NCI-H82 treated with DMSO at 0.1 percent for 48 hours (cell line): ENCODE measurements at regions not wholly inside any gene's neighbourhood (a gene's known extent, or its start where the extent isn't known, plus 50 kb on each side); places are given as distances from the start of the nearest gene placed in this dataset.
"Not testable (repeated sequence)": the region's sequence is repeated elsewhere in the genome, so short reads cannot be mapped to it uniquely, and the experiment has no call there.

ENCODE experiments used
- DNase-seq: peaks from one replicate; lab custom pipeline; 2025; ENCODE audit not compliant: unreplicated experiment; lab: John Stamatoyannopoulos, UW

DNA sequence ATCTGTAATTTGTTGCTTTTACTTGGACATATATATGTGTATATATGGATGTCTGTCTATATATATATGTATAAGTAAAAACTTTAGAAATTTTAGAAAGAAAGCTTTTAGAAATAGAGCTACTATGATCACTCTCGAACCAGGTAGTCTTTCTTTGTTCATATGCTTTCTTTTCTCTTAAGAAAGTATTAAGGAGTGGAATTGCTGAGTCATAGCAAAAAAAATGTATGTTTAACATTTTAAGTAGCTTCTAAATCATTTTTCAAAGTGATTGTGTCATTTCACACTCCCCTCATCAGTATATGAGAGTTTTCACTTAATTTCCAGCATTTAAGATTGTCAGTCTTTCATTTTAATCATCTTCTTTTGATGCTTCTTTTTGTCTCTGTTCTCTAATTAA is 447.9 kb upstream of the TECRL start:
- DNase-seq, result no peak

DNA sequence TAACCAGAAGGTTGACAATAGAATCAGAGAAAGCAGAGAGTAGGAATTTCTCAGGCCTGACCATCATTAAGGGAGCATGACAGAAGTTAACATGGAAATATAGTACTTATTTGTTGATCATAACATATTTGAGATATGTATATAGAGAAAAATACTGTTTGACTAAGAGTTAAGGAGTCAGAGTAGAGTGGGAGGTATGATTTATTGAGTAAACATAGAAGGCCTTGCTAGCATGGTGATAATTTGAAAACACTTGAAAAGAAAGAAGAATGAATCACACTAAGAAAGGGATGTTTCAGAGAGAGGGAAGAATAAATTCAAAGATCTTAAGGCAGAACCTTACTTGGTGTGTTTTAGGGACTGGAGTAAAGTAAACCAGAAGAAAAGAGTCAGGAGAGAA is 437.2 kb upstream of the TECRL start:
- no peak for DNase-seq

DNA sequence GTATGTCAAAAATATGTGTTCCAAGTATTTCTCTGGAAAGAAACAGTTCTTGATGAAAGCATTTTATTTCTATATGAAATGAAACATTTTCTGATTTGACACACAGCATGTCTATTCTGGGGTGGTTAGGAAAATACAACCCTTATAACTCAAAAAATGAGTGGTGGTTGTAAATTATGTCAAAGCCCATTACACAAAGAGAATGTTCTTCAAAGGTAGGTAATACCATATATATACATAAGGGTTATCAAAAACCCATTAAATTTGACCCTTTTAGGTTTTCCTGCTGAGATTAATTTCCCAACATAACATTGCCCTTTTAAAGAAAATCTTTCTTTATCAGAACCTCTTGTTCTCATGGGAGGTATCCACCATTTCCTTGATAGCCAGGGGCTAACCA is 420.5 kb upstream of the TECRL start:
- DNase-seq, result no peak

DNA sequence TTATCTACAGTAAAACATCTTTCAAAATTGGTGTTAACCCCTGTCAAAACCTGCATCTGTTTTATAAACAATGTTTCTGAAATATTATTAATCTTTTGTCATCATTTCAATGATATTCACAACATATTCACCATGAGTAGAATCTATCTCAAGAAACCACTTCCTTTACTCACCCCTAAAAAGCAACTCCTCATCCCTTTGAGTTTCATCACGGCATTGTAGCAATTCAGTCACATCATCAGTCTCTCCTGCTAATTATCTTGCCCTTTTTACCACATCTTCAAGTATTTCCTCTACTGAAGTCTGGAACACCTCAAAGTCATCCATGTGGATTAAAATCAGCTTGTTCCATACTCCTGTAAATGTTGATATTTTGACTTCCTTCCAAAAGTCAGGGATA is 415.3 kb upstream of the TECRL start:
- no peak for DNase-seq

DNA sequence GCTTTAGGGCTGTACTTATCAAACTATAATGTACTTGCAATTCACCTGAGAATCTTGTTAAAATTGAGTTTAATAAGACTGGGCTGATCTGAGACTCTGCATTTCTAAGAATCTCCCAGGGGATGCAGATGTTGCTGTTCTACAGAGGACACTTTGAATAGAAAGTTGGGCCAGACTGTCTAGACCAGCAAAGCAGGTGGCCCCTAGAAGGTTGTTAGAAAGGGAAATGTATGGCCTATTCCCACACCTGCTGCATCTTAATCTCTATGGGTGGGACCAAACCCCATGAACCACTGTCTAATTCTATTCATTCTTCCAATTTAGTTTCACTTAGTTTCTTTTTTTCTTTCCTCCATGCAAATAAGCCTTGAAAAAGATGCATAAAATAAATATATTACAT is 413.2 kb upstream of the TECRL start:
- DNase-seq, result no peak

DNA sequence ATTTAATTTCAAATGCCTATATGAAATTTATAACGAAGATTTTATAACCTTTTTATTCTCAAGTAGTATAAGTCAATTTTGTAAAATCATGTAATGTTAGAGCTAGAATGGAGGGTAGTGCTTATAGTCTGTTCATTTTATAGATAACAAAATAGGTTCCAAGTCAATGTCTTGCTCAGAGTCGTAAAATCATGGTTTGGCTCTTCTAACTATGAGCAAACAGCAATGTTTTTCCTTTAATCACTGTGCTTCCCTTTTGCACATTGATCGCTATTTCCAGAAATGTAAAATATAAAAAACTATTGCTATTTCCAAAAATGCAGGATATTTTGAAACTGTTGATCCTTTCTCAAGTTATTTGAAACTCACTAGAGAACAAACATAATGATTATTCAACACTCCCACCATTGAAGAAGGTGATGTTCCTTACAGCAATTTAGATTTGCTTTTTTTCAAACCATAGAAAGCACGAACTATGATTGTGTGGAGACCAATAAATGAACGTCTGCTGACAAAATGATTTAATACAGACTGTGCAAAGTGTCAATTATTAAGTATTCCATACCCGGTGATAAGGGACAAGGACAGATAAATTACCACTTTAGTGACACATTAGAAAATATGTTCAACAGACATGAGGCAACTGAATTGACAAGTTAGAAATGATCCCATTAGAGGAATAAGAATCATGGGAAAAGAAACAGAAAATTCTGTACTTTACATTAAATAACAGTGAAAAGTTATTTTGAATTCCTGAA is 412.1 kb upstream of the TECRL start:
- DNase-seq, result no peak

DNA sequence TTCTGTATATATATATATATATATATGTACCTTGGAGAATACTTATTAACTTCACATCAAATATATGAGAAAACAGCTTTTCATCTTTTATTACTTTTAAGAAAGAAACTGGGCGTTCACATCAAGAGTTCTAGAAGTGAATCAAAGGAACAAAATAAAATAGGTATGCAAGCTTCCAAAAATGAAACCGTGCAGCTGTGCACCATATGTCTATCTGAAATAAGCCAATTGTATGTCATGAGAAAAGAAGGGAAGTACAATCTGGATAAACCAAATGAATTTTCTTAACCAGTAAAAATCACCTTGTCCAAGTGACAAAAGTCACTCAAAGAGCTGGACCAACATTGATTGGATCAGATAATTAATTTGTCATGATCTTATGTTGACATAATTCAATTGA is 405.4 kb upstream of the TECRL start:
- DNase-seq, result no peak

DNA sequence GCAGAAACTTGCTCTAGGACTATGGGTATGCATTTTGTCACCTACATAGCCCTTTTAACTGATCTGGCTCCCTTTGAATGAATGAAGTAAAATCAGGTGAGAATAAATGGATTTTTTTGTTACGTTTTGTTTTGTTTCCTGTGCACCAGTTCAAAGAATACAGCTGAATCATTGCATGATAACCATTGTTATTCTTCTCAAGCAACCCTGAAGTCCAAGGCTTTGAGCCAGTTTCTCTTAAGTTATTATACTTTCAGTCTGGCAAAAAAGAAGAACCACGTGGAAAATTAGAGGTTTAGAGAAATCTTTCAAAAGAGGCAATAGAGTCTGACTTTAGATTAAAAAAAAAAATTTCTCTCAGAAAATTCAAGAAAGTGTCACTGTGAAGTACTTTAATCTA is 398.6 kb upstream of the TECRL start:
- DNase-seq, result no peak

DNA sequence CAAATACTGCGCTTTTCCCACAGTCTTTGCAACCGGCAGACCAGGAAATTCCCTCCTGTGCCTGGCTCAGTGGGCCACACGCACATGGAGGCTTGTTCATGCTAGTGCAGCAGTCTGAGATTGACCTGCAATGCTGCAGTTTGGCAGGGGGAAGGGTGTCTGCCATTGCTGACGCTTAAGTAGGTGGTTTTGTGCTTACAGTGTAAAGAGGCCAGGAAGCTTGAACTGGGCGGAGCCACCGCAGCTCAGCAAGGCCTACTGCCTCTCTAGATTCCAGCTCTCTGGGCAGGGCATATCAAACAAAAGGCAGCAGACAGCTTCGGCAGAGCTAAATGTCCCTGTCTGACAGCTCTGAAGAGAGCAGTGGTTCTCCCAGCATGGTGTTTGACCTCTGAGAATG is 390.5 kb upstream of the TECRL start:
- no peak for DNase-seq

DNA sequence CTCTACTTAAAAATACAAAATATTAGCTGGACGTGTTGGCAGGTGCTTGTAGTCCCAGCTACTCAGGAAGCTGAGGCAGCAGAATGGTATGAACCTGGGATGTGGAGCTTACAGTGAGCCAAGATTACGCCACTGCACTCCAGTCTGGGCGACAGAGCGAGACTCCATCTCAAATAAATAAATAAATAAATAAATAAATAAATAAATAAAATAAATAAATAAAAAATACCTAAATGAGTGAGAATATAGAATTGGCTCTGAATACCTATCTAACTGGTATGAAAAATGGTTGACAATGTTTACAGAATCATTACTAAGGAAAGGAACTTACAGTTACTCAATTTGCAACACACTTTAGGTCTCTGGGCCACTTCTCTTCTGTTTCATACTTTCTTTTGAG is 389.6 kb upstream of the TECRL start:
- not testable (repeated sequence) for DNase-seq

DNA sequence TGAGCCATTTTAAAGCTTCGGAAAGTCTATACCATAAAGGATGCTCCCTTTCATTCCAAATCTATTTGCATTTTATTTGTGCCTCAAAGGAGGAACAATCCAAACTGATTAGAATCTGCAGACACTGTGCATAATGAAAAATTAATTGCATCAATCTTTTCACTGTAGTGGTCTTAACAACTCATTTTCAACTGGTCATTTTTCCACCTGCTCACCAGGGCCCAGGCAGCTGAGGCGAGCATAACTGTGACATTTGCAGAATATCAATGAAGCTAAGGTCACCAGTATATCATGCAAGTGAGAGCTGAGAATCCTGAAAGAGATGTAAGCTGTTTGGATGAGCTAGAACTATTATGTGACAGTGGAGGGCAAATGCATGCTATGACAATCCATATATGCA is 387.3 kb upstream of the TECRL start:
- DNase-seq, result no peak

DNA sequence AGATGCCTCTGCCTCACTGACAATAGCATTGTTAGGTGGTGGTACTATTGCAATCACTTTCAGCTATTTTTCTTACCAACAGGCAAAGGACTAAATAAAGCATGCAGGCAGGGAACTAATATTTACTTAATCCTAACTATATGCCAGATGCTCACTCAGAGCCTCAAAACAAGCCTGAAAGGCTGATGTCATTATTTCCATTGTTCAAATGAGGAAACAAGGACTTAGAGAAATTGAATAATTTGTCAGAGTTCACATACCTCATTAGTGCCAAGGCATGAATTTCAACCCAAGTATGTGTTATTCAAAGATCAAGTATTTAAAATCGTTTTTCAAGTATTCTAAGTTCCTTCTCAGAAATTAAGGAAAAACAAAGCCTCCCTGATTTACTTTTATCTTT is 374.9 kb upstream of the TECRL start:
- no peak for DNase-seq

DNA sequence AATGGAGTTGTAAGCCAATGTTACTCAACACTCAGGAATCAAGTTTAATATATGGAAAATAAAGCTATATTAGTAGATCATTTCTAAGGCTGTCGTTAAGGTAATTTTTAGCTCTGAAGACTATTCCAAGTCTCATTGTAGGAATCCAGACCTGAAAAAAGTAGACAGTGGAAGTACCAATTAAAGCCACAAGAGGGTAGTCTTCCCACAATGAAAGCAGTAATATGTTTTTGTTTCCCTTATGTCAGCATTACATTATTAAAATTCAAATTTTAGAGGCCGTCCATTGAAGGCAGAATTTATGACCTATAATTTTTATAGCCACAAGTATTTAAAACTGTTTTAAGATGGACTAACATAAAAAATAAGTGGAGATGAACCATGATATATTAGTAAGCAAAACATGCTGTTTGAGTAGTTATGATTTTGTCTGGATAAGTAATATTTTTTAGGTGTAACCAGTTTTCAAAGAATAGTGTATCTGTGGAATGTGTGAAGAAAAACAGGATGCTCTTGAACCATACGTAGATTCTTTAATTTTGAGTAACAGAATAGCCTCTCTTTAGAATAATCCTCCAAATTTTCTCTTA is 372.6 kb upstream of the TECRL start:
- no peak for DNase-seq

DNA sequence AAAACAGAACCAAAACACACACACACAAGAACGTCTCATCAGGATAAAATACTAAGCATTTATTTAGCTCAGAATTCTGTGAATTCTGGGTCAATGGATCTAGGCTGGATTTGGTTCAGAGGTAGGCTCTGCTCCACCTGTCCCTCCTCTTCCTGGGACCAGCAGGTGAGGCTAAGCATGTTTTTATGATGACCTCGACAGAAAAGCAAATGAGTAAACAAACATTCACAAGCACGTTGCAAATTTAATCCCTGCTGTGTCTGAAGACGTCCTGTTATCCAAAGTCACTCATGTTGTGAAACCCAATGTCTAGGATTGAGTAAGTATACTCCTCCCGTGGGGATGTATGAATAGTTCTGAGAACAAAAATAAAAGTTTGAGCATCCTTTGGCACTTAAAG is 371.4 kb upstream of the TECRL start:
- no peak for DNase-seq

DNA sequence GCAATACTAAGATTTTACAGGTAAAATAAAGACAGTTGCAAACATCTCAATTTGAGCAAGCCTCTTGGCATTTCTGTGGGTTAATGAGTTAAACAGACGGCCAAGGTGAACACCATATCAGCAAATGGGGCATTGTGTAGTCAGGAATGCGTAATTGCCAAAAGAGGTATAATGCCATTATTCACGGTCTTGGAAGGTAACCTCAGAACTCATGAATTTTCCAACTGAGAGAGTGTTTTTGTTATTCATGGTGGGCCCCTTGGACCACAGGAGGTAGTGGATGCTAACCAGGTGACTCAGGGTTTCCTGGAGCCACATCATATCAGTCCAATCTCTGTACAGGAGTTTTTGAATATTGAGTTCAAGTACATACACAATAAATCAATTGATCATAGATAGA is 368.0 kb upstream of the TECRL start:
- DNase-seq, result no peak

DNA sequence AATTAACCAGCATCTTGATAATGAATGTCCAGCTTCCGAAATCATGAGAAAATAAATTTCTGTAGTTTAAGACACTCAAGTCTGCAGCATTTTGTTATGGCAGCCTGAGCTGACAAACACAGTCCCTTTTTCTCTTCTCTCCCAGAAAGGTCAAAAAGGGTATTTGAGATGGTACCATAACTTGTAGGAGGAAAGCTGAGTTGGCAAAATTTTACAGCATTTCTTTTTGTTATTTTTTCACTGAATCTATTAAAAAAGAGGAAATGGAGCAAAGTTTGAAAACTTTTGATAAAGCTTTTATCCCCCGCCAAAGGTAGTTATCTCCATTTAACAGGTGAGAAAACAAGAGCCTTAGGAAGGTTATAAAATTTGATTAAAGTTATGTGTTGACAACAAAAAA is 367.6 kb upstream of the TECRL start:
- DNase-seq, result no peak

DNA sequence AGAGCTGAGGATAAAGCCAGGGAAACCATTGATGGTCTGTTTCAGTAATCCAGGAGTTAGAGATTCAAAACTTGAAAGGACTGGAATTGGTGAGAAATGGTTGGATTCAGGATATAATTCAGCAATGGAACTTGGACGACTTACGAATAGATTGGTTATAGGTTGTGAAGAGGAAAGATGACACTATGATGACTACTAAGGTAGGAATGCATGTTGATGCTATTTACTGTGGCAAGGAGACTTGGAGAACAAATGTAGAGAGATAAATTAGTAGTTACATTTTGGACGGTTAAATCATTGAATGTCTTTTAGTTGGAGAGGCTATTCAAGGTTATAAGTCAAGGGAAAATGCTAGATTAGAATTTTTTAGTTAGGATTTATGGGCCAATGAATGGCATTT is 365.4 kb upstream of the TECRL start:
- DNase-seq, result no peak

DNA sequence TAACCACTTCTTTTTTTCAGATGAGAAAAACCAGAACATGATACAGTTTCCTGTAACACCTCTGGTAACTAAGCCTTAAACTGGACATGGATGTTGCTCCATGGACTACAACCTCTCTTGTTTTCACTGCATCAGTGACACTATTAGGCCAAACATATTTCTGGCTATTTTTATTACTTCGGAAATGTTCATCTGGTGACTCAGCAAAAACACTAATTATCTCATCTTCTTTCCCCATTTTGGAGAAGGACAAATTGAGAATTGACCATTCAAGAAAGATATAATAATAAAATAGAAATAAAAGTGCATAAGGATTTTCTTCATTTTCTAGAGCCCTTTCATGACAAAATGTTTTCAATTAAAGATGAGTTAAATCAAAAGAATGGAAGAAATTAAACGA is 361.9 kb upstream of the TECRL start:
- no peak for DNase-seq

DNA sequence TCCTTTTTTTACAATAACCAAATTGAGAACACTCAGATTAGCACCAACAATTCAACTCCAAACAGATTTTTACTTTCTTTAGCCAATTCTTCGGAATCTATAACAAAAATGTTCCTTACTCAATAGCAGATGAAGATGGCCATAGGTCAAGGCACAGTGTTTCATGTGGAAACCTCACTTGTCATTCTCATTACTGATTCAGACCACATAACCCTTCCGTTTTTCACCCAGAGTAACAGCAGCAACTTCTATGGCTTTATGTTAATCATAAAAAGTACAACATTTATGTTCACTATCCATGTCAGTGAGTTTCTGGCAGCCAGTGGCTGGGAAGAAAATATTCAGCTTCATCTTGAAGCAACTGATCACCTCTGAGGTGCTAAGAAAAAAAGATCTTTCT is 358.3 kb upstream of the TECRL start:
- no peak for DNase-seq

DNA sequence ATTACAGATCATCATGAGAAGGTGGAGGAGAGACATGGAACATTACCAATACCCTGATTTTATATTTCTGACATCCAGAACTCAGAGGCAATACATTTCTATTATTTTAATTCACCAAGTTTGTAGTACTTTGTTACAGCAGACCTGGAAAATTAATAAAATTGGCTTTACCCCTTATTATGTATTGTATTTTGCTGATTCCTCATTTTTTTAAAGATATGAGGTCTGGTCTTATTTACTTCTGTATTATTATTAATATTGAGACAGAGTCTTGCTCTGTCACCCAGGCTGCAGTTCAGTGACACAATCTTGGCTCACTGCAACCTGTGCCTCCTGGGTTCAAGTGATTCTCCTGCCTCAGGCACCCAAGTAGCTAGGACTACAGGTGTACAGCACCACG is 357.3 kb upstream of the TECRL start:
- DNase-seq, result no peak

DNA sequence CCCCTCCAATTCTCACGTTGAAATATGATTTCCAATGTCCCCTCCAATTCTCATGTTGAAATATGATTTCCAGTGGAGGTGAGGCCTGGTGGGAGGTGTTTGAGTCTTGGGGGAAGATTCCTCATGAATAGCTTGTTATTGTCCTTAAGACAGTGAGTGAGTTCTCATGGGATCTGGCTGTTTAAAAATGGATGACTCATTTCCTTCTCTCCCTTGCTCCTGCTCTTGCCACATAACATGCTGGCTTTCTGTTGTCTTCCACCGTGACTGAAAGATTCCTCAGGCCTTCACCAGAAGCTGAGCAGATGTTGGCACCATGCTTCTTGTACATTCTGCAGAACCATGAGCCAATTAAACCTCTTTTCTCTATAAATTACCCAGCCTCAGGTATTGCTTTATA is 346.8 kb upstream of the TECRL start:
- DNase-seq, result no peak

DNA sequence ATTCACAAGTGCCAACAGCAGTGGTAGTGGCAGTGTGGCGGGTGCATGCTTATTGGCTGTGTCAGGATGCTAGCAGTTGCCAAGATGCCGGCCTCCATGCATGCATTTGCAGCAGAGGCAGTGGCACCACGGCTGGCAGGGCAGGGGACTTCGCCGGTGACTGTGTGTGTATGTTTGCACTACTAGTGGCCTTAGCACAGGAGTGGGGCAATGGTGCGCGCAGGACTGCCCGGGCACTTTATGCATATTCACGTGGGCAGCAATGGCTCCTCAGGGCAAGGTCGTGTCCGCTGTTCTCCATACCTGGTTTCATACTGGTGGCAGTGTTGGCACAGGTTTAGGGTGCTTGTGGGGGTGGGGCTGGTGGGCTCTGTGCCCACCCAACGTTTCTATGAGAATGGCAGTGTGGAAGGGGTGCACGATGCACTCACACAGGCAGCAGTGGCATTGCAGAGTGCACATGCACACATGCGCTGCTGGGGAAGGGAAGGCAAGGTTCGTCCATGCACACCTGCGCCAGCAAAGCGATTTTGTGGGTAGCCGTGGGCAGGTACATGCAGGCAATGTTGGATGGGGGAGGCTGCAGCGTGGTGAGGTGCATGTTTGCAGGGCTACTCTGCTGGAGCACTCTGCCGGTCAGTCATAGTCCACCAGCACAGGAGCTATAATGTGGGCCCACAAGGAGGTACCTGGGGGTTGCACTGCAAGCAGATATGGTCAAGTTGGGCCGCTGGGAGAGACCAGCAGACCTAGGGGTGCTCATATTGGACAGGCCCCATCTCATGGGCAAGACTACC is 338.9 kb upstream of the TECRL start:
- DNase-seq, result no peak
